ENCODE measurements at regions not wholly inside any gene's neighbourhood (a gene's known extent, or its start where the extent isn't known, plus 50 kb on each side); places are given as distances from the start of the nearest gene placed in this dataset.

GRCh38 chr4:35246493-35246892 is 997.8 kb downstream of the ARAP2 start:
- CTCF ChIA-PET, result no interaction called here
- POLR2A ChIA-PET, result no interaction called here

- ChIA-PET CTCF (no interaction called here), POLR2A (no interaction called here)
Measured at GRCh38 chr4:35247047-35247446, 997.3 kb downstream of the ARAP2 start.

GRCh38 chr4:35250331-35250730 is 994.0 kb downstream of the ARAP2 start:
- ChIA-PET POLR2A (no interaction called here), CTCF (no interaction called here)

- CTCF ChIA-PET, result interaction anchor here (0.6 kb wide), 1 partner anchor 239 kb away, joined by 3 read pairs; no protein-coding TSS in a partner anchor
- POLR2A ChIA-PET, result no interaction called here
Measured at GRCh38 chr4:35250761-35251160, 993.6 kb downstream of the ARAP2 start.

- ChIA-PET POLR2A (no interaction called here), CTCF (no interaction called here)
Measured at GRCh38 chr4:35252071-35252470, 992.2 kb downstream of the ARAP2 start.

GRCh38 chr4:35252866-35253265 is 991.4 kb downstream of the ARAP2 start:
- ChIA-PET CTCF (no interaction called here), POLR2A (no interaction called here)

GRCh38 chr4:35253331-35253730 is 991.0 kb downstream of the ARAP2 start:
- ChIA-PET POLR2A (no interaction called here), CTCF (no interaction called here)

GRCh38 chr4:35286434-35286833 is 957.9 kb downstream of the ARAP2 start:
- CTCF ChIA-PET, result no interaction called here
- POLR2A ChIA-PET, result no interaction called here

- POLR2A ChIA-PET, result no interaction called here
- CTCF ChIA-PET, result no interaction called here
Measured at GRCh38 chr4:35300996-35301774, 943.1 kb downstream of the ARAP2 start.

GRCh38 chr4:35315419-35315818 is 928.9 kb downstream of the ARAP2 start:
- CTCF ChIA-PET, result no interaction called here
- POLR2A ChIA-PET, result no interaction called here

GRCh38 chr4:35325908-35326453 is 918.3 kb downstream of the ARAP2 start:
- CTCF ChIA-PET, result no interaction called here
- POLR2A ChIA-PET, result no interaction called here

GRCh38 chr4:35342833-35343232 is 901.5 kb downstream of the ARAP2 start:
- CTCF ChIA-PET, result no interaction called here
- POLR2A ChIA-PET, result no interaction called here

- POLR2A ChIA-PET, result no interaction called here
- CTCF ChIA-PET, result no interaction called here
Measured at GRCh38 chr4:35347276-35347675, 897.0 kb downstream of the ARAP2 start.

GRCh38 chr4:35358001-35358584 is 886.2 kb downstream of the ARAP2 start:
- CTCF ChIA-PET, result no interaction called here
- POLR2A ChIA-PET, result no interaction called here

GRCh38 chr4:35364321-35364870 is 879.9 kb downstream of the ARAP2 start:
- POLR2A ChIA-PET, result no interaction called here
- CTCF ChIA-PET, result no interaction called here

GRCh38 chr4:35365186-35365585 is 879.1 kb downstream of the ARAP2 start:
- ChIA-PET POLR2A (no interaction called here), CTCF (no interaction called here)

- ChIA-PET POLR2A (no interaction called here), CTCF (no interaction called here)
Measured at GRCh38 chr4:35399912-35400311, 844.4 kb downstream of the ARAP2 start.

- ChIA-PET POLR2A (no interaction called here), CTCF (no interaction called here)
Measured at GRCh38 chr4:35423104-35423503, 821.2 kb downstream of the ARAP2 start.

GRCh38 chr4:35447474-35447873 is 796.8 kb downstream of the ARAP2 start:
- ChIA-PET POLR2A (no interaction called here), CTCF (no interaction called here)

- POLR2A ChIA-PET, result no interaction called here
- CTCF ChIA-PET, result no interaction called here
Measured at GRCh38 chr4:35459045-35459444, 785.3 kb downstream of the ARAP2 start.

GRCh38 chr4:35461931-35462659 is 782.2 kb downstream of the ARAP2 start:
- CTCF ChIA-PET, result no interaction called here
- POLR2A ChIA-PET, result no interaction called here

All from activated CD8-positive, alpha-beta memory T cell treated with anti-CD3 and anti-CD28 coated beads for 36 hours (primary cell).